ENCODE measurements at regions not wholly inside any gene's neighbourhood (a gene's known extent, or its start where the extent isn't known, plus 50 kb on each side); places are given as distances from the start of the nearest gene placed in this dataset.
"Not testable (repeated sequence)": the region's sequence is repeated elsewhere in the genome, so short reads cannot be mapped to it uniquely, and the experiment has no call there.

- DNase-seq, result no peak
Measured at GRCh38 chr3:22414239-22414638, 663.2 kb upstream of the ZNF385D start.

- not testable (repeated sequence) for DNase-seq
Measured at GRCh38 chr3:22416838-22417446, 665.9 kb upstream of the ZNF385D start.

- DNase-seq, result no peak
Measured at GRCh38 chr3:22419261-22419660, 668.3 kb upstream of the ZNF385D start.

GRCh38 chr3:22421589-22421988, 670.6 kb upstream of the ZNF385D start:
- no peak for DNase-seq

DNA sequence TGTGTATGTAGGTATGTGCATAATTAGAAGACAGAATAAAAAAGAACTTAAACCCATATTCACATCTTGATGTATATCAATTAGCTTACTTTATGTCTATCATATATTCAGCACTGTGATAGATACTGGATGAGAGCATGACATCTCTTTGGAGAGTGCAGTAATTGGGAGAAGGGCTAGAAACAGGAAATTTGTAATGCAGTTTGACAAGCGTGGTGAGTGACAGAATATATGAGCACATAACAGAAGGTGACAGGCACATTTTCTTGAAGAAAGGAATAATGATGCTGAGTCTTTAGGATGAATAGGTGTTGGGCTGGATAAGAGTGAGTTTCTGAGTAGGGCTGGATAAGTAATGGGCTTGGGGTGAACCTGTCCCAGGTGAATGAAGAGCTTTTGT, 680.3 kb upstream of the ZNF385D start:
- DNase-seq, result no peak

DNA sequence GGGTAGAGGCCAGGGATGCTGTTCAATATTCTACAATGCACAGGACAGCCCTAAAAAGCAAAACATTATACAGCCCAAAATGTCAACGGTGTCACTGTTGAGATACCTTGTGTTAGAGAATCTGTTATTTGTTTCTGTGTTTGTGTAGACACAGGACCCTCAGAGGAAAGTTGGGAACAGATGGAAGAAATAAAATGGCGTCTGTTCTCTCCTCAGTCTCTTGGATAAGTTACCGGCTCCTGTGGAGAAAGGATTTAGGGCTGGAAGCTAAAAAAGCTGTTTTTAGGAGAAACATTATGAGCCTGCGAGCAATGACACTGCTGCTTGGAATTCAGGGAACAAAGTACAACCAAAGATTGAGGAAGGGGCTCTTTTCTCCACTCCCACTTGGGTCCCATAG, 688.6 kb upstream of the ZNF385D start:
- DNase-seq, result no peak

- DNase-seq, result no peak
Measured at GRCh38 chr3:22441711-22442110, 690.7 kb upstream of the ZNF385D start.

- DNase-seq, result no peak
Measured at GRCh38 chr3:22443571-22444233, 692.7 kb upstream of the ZNF385D start.

DNA sequence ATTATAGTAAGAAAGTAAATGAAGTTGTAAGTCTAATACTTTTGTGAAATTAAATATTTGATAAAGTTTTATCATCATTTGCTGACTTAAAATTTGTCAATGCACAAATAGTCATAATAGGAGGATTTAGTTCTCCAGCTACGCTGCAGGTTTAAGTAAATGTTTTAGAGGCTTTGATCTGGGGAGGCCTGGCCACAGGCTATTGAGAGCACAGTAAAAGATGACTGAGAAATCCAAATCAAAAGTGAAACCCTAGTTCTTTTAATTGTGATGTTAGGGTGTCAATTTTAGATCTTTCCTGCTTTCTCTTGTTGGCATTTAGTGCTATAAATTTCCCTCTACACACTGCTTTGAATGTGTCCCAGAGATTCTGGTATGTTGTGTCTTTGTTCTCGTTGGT, 694.3 kb upstream of the ZNF385D start:
- DNase-seq, result not testable (repeated sequence)

GRCh38 chr3:22450786-22451400, 699.9 kb upstream of the ZNF385D start:
- no peak for DNase-seq

- DNase-seq, result no peak
Measured at GRCh38 chr3:22451501-22451900, 700.5 kb upstream of the ZNF385D start.

DNA sequence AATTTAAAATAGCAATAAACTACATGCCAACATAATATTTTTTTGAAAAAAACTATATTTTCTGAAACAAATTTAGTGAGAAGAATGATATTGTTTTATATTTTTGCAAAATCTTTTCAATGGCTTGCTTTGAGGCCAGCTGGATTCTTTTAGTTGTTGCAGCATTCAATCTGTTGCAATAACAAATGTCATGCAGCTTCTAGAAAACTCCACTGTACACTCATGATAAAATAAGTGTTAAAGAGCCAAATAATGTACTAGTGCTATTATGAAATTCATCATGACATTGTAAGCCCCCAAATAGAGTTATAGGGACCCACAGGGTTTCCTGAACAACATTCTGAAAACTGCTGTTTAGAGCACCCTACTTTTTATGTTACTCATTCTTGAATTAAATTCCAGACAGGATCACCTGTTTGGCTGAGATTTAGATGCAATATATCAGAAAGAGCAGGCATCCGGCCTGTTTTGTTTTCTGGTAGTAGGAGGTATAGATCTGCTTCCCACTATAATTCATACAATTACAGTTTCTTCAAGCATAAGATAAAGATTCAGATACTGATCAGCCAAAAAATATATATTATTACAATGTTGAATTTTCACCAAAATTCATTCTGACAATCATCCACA, 703.0 kb upstream of the ZNF385D start:
- no peak for DNase-seq

GRCh38 chr3:22469995-22470394, 719.0 kb upstream of the ZNF385D start:
- no peak for DNase-seq

DNA sequence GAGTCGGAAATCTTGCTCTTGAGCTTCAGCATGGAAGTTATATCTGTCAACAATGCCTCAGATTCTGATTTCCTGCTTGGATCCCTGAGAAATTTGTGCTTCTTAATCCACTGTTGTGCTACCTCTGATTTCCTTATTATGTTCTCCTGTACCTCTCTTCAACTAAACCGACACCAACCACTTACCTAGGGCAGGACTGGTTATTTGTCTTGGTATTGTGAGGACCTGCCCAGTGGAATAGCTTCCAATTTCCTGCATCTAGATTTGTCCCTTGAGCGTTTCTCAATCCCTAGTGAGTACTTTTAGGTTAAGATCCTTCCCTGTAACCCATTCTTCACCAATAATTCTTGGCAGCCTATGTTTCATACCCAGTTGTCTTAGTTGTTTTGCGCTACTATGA, 720.5 kb upstream of the ZNF385D start:
- DNase-seq, result no peak

DNA sequence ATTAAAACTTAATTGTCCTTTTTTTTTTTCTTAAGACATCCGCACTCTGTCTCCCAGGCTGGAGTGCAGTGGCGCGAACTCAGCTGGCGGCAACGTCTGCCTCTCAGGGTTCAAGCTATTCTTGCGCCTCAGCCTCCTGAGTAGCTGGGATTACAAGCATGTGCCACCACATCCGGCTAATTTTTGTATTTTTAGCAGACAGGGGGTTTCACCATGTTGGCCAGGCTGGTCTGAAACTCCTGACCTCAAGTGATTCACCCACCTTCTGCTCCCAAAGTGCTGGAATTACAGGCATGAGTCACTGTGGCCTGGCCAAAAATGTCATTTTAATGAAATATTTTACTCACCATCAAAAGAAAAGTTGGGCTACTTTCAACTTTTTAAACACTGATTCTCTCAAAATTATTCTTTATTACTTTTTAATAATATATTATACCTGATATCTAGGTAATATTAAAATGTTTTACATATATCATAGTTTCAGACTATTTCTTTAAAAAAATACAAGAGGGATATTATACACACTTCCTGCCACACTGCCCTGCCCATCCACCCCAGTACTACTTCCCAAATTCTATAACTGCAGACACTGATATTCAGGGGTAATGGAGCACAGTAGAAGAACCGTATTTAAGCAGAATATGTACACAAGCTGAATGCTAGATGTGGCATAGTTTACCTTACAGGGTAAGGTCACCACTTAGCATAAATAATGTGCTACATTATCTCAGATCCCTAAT, 723.9 kb upstream of the ZNF385D start:
- no peak for DNase-seq

DNA sequence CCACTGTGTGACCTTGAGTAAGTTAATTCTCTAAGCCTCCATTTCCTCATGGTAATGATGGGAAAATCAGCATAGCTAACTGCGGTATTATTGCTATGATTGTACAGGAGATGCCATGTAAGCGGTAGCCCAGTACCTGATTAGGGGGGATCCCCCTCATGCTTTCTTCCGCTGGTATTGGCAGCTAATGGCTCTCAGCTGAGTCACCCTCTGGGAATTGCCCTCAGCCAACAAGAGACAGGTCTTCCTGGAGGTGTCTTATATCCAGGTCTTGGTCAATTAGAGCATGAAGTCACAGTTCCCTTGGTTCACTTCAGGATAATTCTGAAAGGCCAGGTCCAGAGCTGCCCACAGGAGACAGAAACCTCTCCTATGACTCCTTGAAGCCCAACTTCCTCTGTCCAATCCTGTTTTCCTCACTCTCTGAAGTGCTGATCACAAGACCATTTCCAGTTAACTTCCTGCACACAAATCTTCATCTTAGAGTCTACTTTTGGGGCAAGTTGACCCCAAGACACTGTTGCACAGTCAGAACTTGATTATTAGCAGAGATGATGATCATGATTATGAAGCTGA, 724.7 kb upstream of the ZNF385D start:
- DNase-seq, result no peak

- no peak for DNase-seq
Measured at GRCh38 chr3:22476976-22477375, 726.0 kb upstream of the ZNF385D start.

GRCh38 chr3:22485954-22486353, 717.2 kb upstream of the UBE2E2 start:
- DNase-seq, result no peak

DNA sequence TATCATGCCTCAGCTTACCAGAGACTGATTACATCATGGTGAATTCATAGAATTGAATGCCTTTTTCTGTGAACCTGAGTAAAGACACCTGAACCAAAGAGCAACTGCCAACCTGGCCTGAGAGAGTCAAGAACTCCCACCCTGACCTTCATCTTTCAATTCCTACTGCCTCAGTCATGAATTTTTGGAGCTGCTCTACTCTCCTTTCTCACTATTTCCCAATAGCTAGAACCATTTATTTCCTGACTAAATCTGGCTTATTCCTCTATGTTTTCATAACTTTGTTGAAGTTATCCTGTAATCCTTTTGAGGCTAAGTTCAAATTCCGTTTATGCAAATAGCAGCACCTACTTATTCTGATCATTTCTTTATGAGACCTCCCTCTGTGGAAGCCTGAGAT, 712.4 kb upstream of the UBE2E2 start:
- no peak for DNase-seq

GRCh38 chr3:22491344-22491743, 711.8 kb upstream of the UBE2E2 start:
- no peak for DNase-seq

DNA sequence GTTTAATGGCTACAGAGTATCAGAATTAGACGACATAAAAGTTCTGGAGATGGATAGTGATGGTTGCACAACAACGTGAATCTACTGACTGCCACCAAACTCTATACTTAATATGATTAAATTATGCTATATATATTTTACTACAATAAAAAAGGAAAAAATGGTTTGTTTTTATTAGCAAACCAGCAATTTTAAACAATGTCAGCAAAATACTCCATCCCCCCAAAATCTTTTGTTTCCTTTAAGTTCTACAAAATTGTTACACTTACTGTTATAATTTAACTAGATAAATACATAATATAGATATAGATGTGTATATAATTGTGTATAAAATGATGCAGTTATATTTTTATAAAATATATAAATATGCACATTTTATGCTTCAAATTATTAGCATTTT, 710.8 kb upstream of the UBE2E2 start:
- no peak for DNase-seq

GRCh38 chr3:22495241-22495640, 707.9 kb upstream of the UBE2E2 start:
- DNase-seq, result no peak

- no peak for DNase-seq
Measured at GRCh38 chr3:22495791-22496190, 707.3 kb upstream of the UBE2E2 start.

Measured in CD4-positive, alpha-beta T cell treated with Interleukin-12 subunit alpha and Interleukin-12 subunit beta, for 1 hour (primary cell).